ENCODE measurements at regions not wholly inside any gene's neighbourhood (a gene's known extent, or its start where the extent isn't known, plus 50 kb on each side); places are given as distances from the start of the nearest gene placed in this dataset.

GRCh38 chr1:36607263-36607651, 124.5 kb upstream of the CSF3R start:
- ATAC-seq (replicated peaks), result no peak
- Mint-ChIP-seq H3K4me1 (no peaks in the 10 kb centered on the region), H3K4me3 (no peak overlapping the region), H3K27ac (no peak overlapping the region), H3K27me3 (peaks cover 18 to 29% of the 10 kb centered on the region in 2 donors), H3K9me3 (peaks cover 0 to 2% of the 10 kb centered on the region in 2 donors), H3K36me3 (no peaks in the 10 kb centered on the region)
- no peak for DNase-seq

GRCh38 chr1:36606641-36607262, 124.0 kb upstream of the CSF3R start:
- DNase-seq (no peak), ATAC-seq (replicated peaks) (no peak)

GRCh38 chr1:36605942-36606640, 123.4 kb upstream of the CSF3R start:
- Mint-ChIP-seq H3K9me3 (peaks cover 0 to 2% of the 10 kb centered on the region in 2 donors), H3K4me1 (no peaks in the 10 kb centered on the region), H3K27ac (no peak overlapping the region), H3K4me3 (no peak overlapping the region), H3K27me3 (peaks cover 23 to 36% of the 10 kb centered on the region in 2 donors), H3K36me3 (no peaks in the 10 kb centered on the region)
- ATAC-seq (replicated peaks) (no peak), DNase-seq (no peak)

More at GRCh38 chr1:36606641-36607262, 124.0 kb upstream of the CSF3R start:
- Mint-ChIP-seq H3K27me3 (peaks cover 18 to 30% of the 10 kb centered on the region in 2 donors), H3K4me1 (no peaks in the 10 kb centered on the region), H3K9me3 (peaks cover 0 to 2% of the 10 kb centered on the region in 2 donors), H3K4me3 (no peak overlapping the region), H3K36me3 (no peaks in the 10 kb centered on the region), H3K27ac (no peak overlapping the region)

- no peaks in the 10 kb centered on the region for H3K36me3 Mint-ChIP-seq
- ATAC-seq (replicated peaks) (no peak), DNase-seq (no peak)
- no peaks in the 10 kb centered on the region for H3K9me3 Mint-ChIP-seq
- no peak overlapping the region for H3K27ac Mint-ChIP-seq
- H3K27me3 Mint-ChIP-seq, result peaks cover 23 to 26% of the 10 kb centered on the region in 2 donors
- no peak overlapping the region for H3K4me3 Mint-ChIP-seq
- H3K4me1 Mint-ChIP-seq, result no peaks in the 10 kb centered on the region
These were observed 120.7 kb upstream of the CSF3R start for GRCh38 chr1:36603461-36603860.

- Mint-ChIP-seq H3K36me3 (no peaks in the 10 kb centered on the region), H3K27ac (no peak overlapping the region), H3K27me3 (peaks cover 26 to 27% of the 10 kb centered on the region in 2 donors), H3K4me3 (no peak overlapping the region), H3K9me3 (no peaks in the 10 kb centered on the region), H3K4me1 (no peaks in the 10 kb centered on the region)
- DNase-seq (no peak), ATAC-seq (replicated peaks) (no peak)
These were observed 119.5 kb upstream of the CSF3R start for GRCh38 chr1:36602184-36602583.

- H3K36me3 Mint-ChIP-seq, result no peaks in the 10 kb centered on the region
- peaks cover 31 to 32% of the 10 kb centered on the region in 2 donors for H3K27me3 Mint-ChIP-seq
- H3K4me1 Mint-ChIP-seq, result no peaks in the 10 kb centered on the region
- H3K4me3 Mint-ChIP-seq, result no peak overlapping the region
- no peaks in the 10 kb centered on the region for H3K9me3 Mint-ChIP-seq
- ATAC-seq (replicated peaks) (no peak), DNase-seq (no peak)
- no peak overlapping the region for H3K27ac Mint-ChIP-seq
These were observed 117.1 kb upstream of the CSF3R start for GRCh38 chr1:36599828-36600227.

DNA sequence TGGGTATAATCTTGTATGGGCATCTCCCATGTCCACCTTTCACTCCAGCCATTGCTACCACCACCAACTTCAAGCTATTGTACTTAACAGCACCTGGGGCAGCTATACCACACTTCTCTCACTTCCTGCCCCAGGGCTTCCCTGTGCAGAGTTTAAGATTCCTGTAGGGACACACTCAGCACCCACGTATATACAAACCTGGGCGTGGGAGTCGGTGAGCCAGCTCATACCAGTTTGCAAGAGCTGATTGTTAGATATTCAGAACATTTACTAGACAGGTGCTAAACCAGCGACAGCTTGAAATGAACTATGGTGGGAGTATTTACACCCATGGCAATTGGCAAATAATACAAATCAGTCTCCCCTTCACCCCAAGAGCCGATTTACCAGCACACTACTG, 114.8 kb upstream of the CSF3R start:
- no peaks in the 10 kb centered on the region for H3K4me1 Mint-ChIP-seq

DNA sequence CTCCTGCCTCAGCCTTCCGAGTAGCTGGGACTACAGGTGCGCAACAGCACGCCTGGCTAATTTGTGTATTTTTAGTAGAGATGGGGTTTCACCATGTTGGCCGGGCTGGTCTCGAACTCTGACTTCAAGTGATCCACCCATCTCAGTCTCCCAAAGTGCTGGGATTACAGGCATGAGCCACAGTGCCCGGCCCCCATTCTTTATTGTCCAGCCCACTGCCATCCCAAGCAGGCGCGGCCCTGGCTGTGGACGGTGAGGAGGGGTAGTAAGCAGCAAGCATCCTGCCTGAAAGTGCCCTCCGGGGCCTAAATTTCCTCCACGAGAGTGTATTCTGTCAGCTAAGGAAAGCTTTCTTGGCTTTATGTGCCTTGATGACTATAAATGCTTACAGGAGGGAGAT, 113.2 kb upstream of the CSF3R start:
- H3K36me3 Mint-ChIP-seq, result no peaks in the 10 kb centered on the region
- H3K9me3 Mint-ChIP-seq, result no peaks in the 10 kb centered on the region
- no peak overlapping the region for H3K4me3 Mint-ChIP-seq
- no peak for ATAC-seq (replicated peaks)
- DNase-seq, result no peak
- H3K27ac Mint-ChIP-seq, result no peak overlapping the region
- no peaks in the 10 kb centered on the region for H3K4me1 Mint-ChIP-seq
- H3K27me3 Mint-ChIP-seq, result peaks cover 35 to 42% of the 10 kb centered on the region in 2 donors

More for the DNA sequence above, 114.8 kb upstream of the CSF3R start:
- no peaks in the 10 kb centered on the region for H3K9me3 Mint-ChIP-seq
- DNase-seq (no peak), ATAC-seq (replicated peaks) (no peak)
- H3K4me3 Mint-ChIP-seq, result no peak overlapping the region
- no peaks in the 10 kb centered on the region for H3K36me3 Mint-ChIP-seq
- no peak overlapping the region for H3K27ac Mint-ChIP-seq
- peaks cover 31 to 38% of the 10 kb centered on the region in 2 donors for H3K27me3 Mint-ChIP-seq

GRCh38 chr1:36595349-36595748, 112.6 kb upstream of the CSF3R start:
- Mint-ChIP-seq H3K36me3 (no peaks in the 10 kb centered on the region), H3K27ac (no peak overlapping the region), H3K9me3 (no peaks in the 10 kb centered on the region), H3K4me3 (no peak overlapping the region), H3K27me3 (peaks cover 37 to 45% of the 10 kb centered on the region in 2 donors), H3K4me1 (no peaks in the 10 kb centered on the region)
- ATAC-seq (replicated peaks), result no peak
- DNase-seq, result no peak

- Mint-ChIP-seq H3K9me3 (no peaks in the 10 kb centered on the region), H3K27me3 (peaks cover 43 to 45% of the 10 kb centered on the region in 2 donors)
These were observed 111.3 kb upstream of the CSF3R start for GRCh38 chr1:36594023-36594422.

DNA sequence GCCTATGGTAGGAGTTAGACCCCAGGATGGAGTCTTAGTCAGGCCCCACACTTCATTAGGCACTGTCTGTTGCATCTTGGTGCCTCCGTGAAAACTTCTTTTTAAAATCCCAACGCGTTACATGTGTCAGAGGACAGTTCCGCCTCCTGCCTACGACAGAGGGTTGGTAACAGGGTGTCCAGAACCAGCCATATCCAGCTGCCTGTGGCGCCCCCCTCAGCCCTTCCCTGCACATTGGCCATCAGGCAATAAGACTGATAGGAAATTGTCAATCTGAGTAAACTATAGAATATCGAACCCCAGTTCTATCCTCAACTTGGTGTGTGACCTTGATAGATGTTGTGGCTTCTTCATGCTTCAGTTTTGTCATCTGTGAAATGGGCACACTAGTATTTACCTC, 108.6 kb upstream of the CSF3R start:
- no peak overlapping the region for H3K27ac Mint-ChIP-seq
- H3K27me3 Mint-ChIP-seq, result peaks cover 47 to 63% of the 10 kb centered on the region in 2 donors
- no peaks in the 10 kb centered on the region for H3K4me1 Mint-ChIP-seq
- no peaks in the 10 kb centered on the region for H3K9me3 Mint-ChIP-seq
- H3K36me3 Mint-ChIP-seq, result no peaks in the 10 kb centered on the region
- no peak overlapping the region for H3K4me3 Mint-ChIP-seq
- DNase-seq, result no peak
- no peak for ATAC-seq (replicated peaks)

More at GRCh38 chr1:36594023-36594422, 111.3 kb upstream of the CSF3R start:
- H3K4me1 Mint-ChIP-seq, result no peaks in the 10 kb centered on the region
- no peak overlapping the region for H3K4me3 Mint-ChIP-seq
- ATAC-seq (replicated peaks), result no peak
- no peaks in the 10 kb centered on the region for H3K36me3 Mint-ChIP-seq
- H3K27ac Mint-ChIP-seq, result no peak overlapping the region
- no peak for DNase-seq

GRCh38 chr1:36590771-36591170, 108.1 kb upstream of the CSF3R start:
- Mint-ChIP-seq H3K27me3 (peaks cover 52 to 61% of the 10 kb centered on the region in 2 donors), H3K9me3 (no peaks in the 10 kb centered on the region), H3K36me3 (no peaks in the 10 kb centered on the region), H3K27ac (no peak overlapping the region), H3K4me1 (no peaks in the 10 kb centered on the region), H3K4me3 (no peak overlapping the region)
- ATAC-seq (replicated peaks), result no peak
- no peak for DNase-seq

GRCh38 chr1:36590264-36590663, 107.6 kb upstream of the CSF3R start:
- Mint-ChIP-seq H3K9me3 (no peaks in the 10 kb centered on the region), H3K27me3 (peaks cover 50 to 55% of the 10 kb centered on the region in 2 donors)

GRCh38 chr1:36588972-36589371, 106.3 kb upstream of the CSF3R start:
- no peak for DNase-seq
- Mint-ChIP-seq H3K36me3 (no peaks in the 10 kb centered on the region), H3K27me3 (peaks cover 50 to 57% of the 10 kb centered on the region in 2 donors), H3K27ac (no peak overlapping the region), H3K9me3 (no peaks in the 10 kb centered on the region), H3K4me3 (no peak overlapping the region), H3K4me1 (peaks cover 0 to 2% of the 10 kb centered on the region in 2 donors)
- ATAC-seq (replicated peaks), result no peak

More at GRCh38 chr1:36590264-36590663, 107.6 kb upstream of the CSF3R start:
- no peak for DNase-seq
- Mint-ChIP-seq H3K27ac (no peak overlapping the region), H3K36me3 (no peaks in the 10 kb centered on the region), H3K4me3 (no peak overlapping the region), H3K4me1 (peaks cover 0 to 2% of the 10 kb centered on the region in 2 donors)
- no peak for ATAC-seq (replicated peaks)
